ENCODE measurements at regions not wholly inside any gene's neighbourhood (a gene's known extent, or its start where the extent isn't known, plus 50 kb on each side); places are given as distances from the start of the nearest gene placed in this dataset.

- no peak for DNase-seq
Observed at GRCh38 chrX:15977644-15978043, 123.0 kb upstream of the AP1S2 start.

GRCh38 chrX:15976396-15976795, 121.8 kb upstream of the AP1S2 start:
- DNase-seq: no peak

GRCh38 chrX:15973946-15974345, 119.3 kb upstream of the AP1S2 start:
- DNase-seq: no peak

GRCh38 chrX:15973299-15973698, 118.7 kb upstream of the AP1S2 start:
- DNase-seq: no peak

- DNase-seq: no peak
Observed at GRCh38 chrX:15971696-15972095, 117.1 kb upstream of the AP1S2 start.

GRCh38 chrX:15963858-15964257, 109.2 kb upstream of the AP1S2 start:
- no peak for DNase-seq

- DNase-seq: no peak
Observed at GRCh38 chrX:15960237-15960636, 105.6 kb upstream of the AP1S2 start.

- no peak for DNase-seq
Observed at GRCh38 chrX:15956681-15957080, 102.1 kb upstream of the AP1S2 start.

GRCh38 chrX:15953801-15954200, 99.2 kb upstream of the AP1S2 start:
- DNase-seq: no peak

GRCh38 chrX:15952212-15952611, 97.6 kb upstream of the AP1S2 start:
- no peak for DNase-seq

GRCh38 chrX:15948318-15948660, 93.7 kb upstream of the AP1S2 start:
- no peak for DNase-seq

GRCh38 chrX:15947648-15948317, 93.2 kb upstream of the AP1S2 start:
- no peak for DNase-seq

- no peak for DNase-seq
Observed at GRCh38 chrX:15946783-15947580, 92.4 kb upstream of the AP1S2 start.

GRCh38 chrX:15943391-15943790, 88.8 kb upstream of the AP1S2 start:
- no peak for DNase-seq

GRCh38 chrX:15942307-15942706, 87.7 kb upstream of the AP1S2 start:
- DNase-seq: no peak

GRCh38 chrX:15939737-15940136, 85.1 kb upstream of the AP1S2 start:
- DNase-seq: no peak

GRCh38 chrX:15938072-15938471, 83.5 kb upstream of the AP1S2 start:
- DNase-seq: no peak

- no peak for DNase-seq
Observed at GRCh38 chrX:15931362-15931761, 76.7 kb upstream of the AP1S2 start.

- no peak for DNase-seq
Observed at GRCh38 chrX:15930585-15930984, 76.0 kb upstream of the AP1S2 start.

GRCh38 chrX:15929194-15929593, 74.6 kb upstream of the AP1S2 start:
- DNase-seq: no peak

GRCh38 chrX:15926622-15927021, 72.0 kb upstream of the AP1S2 start:
- no peak for DNase-seq

- no peak for DNase-seq
Observed at GRCh38 chrX:15918003-15918402, 63.4 kb upstream of the AP1S2 start.

GRCh38 chrX:15916704-15917084, 62.1 kb upstream of the AP1S2 start:
- no peak for DNase-seq

GRCh38 chrX:15915959-15916703, 61.5 kb upstream of the AP1S2 start:
- no peak for DNase-seq

Data from stimulated activated CD4-positive, alpha-beta T cell treated with anti-CD3 and anti-CD28 coated beads, Interleukin-4, amount 100 ng/mL, for 1 hour (primary cell).